H1 (cell line): ENCODE measurements at regions not wholly inside any gene's neighbourhood (a gene's known extent, or its start where the extent isn't known, plus 50 kb on each side); places are given as distances from the start of the nearest gene placed in this dataset.

Source experiments
- CTCF ChIA-PET: fragments of 300-600 bp; sonication (Branson Sonifier 250); formaldehyde crosslinking; loops from one replicate; lab custom pipeline; 2021; ENCODE audit not compliant: partially characterized antibody; lab: Charles Lee
- POLR2A ChIA-PET: fragments of 300-600 bp; sonication (Branson Sonifier 250); formaldehyde crosslinking; loops from one replicate; lab custom pipeline; 2021; ENCODE audit warnings: inconsistent platforms; ENCODE audit not compliant: partially characterized antibody; lab: Charles Lee
- DNase-seq, 2 experiments: peaks; one replicate each; pipeline versions ENCODE4 v3.0.0 to v3.0.0-alpha.2; 2010 to 2022; ENCODE audit warnings: low spot score in 2 of 2, low read depth in 1 of 2, mixed read lengths in 1 of 2
- FAIRE-seq: peaks from 2 replicates; lab custom pipeline; 2011; peaks lifted over from hg19 to GRCh38; lab: Jason Lieb, UNC
- H2AFZ ChIP-seq: 2 replicates; pipeline ENCODE4 v1.8.1; 2012; ENCODE audit warnings: low read length, inconsistent platforms
- H2AK5ac ChIP-seq: 2 replicates; pipeline ENCODE4 v1.6.1; 2013; ENCODE audit warnings: low read depth, low read length
- H2BK120ac ChIP-seq: replicated peaks from 2 replicates; pipeline ENCODE3; 2013; ENCODE audit warnings: low read depth, low read length, inconsistent platforms
- H2BK12ac ChIP-seq: 2 replicates; pipeline ENCODE4 v1.6.1; 2013; ENCODE audit warnings: low read depth, low read length
- H2BK15ac ChIP-seq: 2 replicates; pipeline ENCODE4 v1.6.1; 2013; ENCODE audit warnings: low read length
- H2BK20ac ChIP-seq: 2 replicates; pipeline ENCODE4 v1.6.1; 2013; ENCODE audit warnings: low read length
- H2BK5ac ChIP-seq: 2 replicates; pipeline ENCODE4 v1.6.1; 2013; ENCODE audit warnings: low read depth, low read length
- H3K14ac ChIP-seq: 2 replicates; pipeline ENCODE4 v1.6.1; 2013; ENCODE audit warnings: inconsistent platforms; ENCODE audit not compliant: insufficient read length
- H3K18ac ChIP-seq: 2 replicates; pipeline ENCODE4 v1.6.1; 2013; ENCODE audit warnings: low read length; ENCODE audit errors: extremely low read depth
- H3K23ac ChIP-seq: 2 replicates; pipeline ENCODE4 v1.6.1; 2013; ENCODE audit warnings: inconsistent platforms; ENCODE audit not compliant: insufficient read length
- H3K23me2 ChIP-seq: 2 replicates; pipeline ENCODE4 v1.6.1; 2013; ENCODE audit warnings: low read depth, low read length
- H3K27ac ChIP-seq: 2 replicates; pipeline ENCODE4 v1.6.1; 2011; ENCODE audit warnings: low read depth, low read length, inconsistent platforms
- H3K27me3 ChIP-seq, 4 experiments: replicated peaks in 1 of 4; 1 replicate in 1 of 4; 2 replicates in 3 of 4; pipeline versions ENCODE4 v1.6.1 to v1.8.1; 2011 to 2013; ENCODE audit warnings: low read length in 3 of 4, mild to moderate bottlenecking in 3 of 4, inconsistent platforms in 2 of 4, mixed read lengths in 2 of 4, moderate library complexity in 1 of 4; ENCODE audit not compliant: control insufficient read depth in 3 of 4, insufficient read depth in 3 of 4; ENCODE audit errors: extremely low read depth in 1 of 4
- H3K36me3 ChIP-seq, 4 experiments: 2 replicates each; pipeline versions ENCODE4 v1.6.1 to v1.8.1; 2011 to 2013; ENCODE audit warnings: mild to moderate bottlenecking in 4 of 4, low read length in 3 of 4, moderate library complexity in 2 of 4, control low read depth in 1 of 4, inconsistent platforms in 1 of 4; ENCODE audit not compliant: insufficient read depth in 4 of 4, control insufficient read depth in 2 of 4
- H3K4ac ChIP-seq: replicated peaks from 2 replicates; pipeline ENCODE3; 2013; ENCODE audit warnings: low read length, low read depth, mixed read lengths, inconsistent platforms; ENCODE audit not compliant: insufficient read length
- H3K4me1 ChIP-seq, 4 experiments: replicated peaks in 1 of 4; 1 replicate in 1 of 4; 2 replicates in 3 of 4; pipeline versions ENCODE4 v1.6.1 to v1.8.1; 2011 to 2013; ENCODE audit warnings: low read length in 3 of 4, inconsistent platforms in 2 of 4, mixed read lengths in 1 of 4; ENCODE audit not compliant: insufficient read depth in 4 of 4, control insufficient read depth in 3 of 4
- H3K4me2 ChIP-seq, 2 experiments: 2 replicates each; pipeline versions ENCODE4 v1.6.1 to v1.8.1; 2011 to 2013; ENCODE audit warnings: low read depth in 2 of 2, low read length in 2 of 2, control low read depth in 1 of 2, inconsistent platforms in 1 of 2, mild to moderate bottlenecking in 1 of 2; ENCODE audit not compliant: insufficient read depth in 1 of 2
- H3K4me3 ChIP-seq, 4 experiments: fragments of 200-600, 300-600 bp in 1 of 4; sonication (generic), shearing (Covaris generic), sonication (Bioruptor Twin) in 1 of 4; 2 replicates each; pipeline versions ENCODE4 v1.5.1 to v1.8.1; 2011 to 2016; ENCODE audit warnings: low read length in 4 of 4, low read depth in 3 of 4, control low read depth in 2 of 4, inconsistent platforms in 2 of 4, mild to moderate bottlenecking in 2 of 4, mixed read lengths in 1 of 4, moderate library complexity in 1 of 4; ENCODE audit not compliant: insufficient read depth in 2 of 4; ENCODE audit errors: extremely low read depth in 1 of 4
- H3K56ac ChIP-seq: replicated peaks from 2 replicates; pipeline ENCODE3; 2013; ENCODE audit warnings: low read depth, mild to moderate bottlenecking, mixed read lengths, low read length, inconsistent platforms; ENCODE audit not compliant: insufficient read length
- H3K79me1 ChIP-seq: 2 replicates; pipeline ENCODE4 v1.6.1; 2013; ENCODE audit warnings: low read depth, low read length, control low read depth
- H3K79me2 ChIP-seq, 2 experiments: 2 replicates each; pipeline versions ENCODE4 v1.6.1 to v1.8.1; 2012 to 2013; ENCODE audit warnings: low read length in 2 of 2, mild to moderate bottlenecking in 2 of 2, inconsistent platforms in 1 of 2; ENCODE audit not compliant: insufficient read depth in 2 of 2, control insufficient read depth in 1 of 2
- H3K9ac ChIP-seq, 4 experiments: replicated peaks in 1 of 4; 1 replicate in 1 of 4; 2 replicates in 3 of 4; pipeline versions ENCODE4 v1.6.1 to v1.8.1; 2011 to 2013; ENCODE audit warnings: low read depth in 3 of 4, low read length in 3 of 4, control low read depth in 2 of 4, mild to moderate bottlenecking in 2 of 4, moderate library complexity in 2 of 4, inconsistent platforms in 1 of 4; ENCODE audit errors: extremely low read depth in 1 of 4
- H3K9me3 ChIP-seq, 2 experiments: 2 replicates each; pipeline versions ENCODE4 v1.6.1 to v1.8.1; 2012 to 2013; ENCODE audit warnings: mild to moderate bottlenecking in 2 of 2, moderate library complexity in 2 of 2, control low read depth in 1 of 2, inconsistent platforms in 1 of 2, low read depth in 1 of 2, low read length in 1 of 2, mixed read lengths in 1 of 2; ENCODE audit not compliant: insufficient read depth in 2 of 2
- H4K20me1 ChIP-seq, 2 experiments: replicated peaks in 1 of 2; 2 replicates each; pipeline versions ENCODE3 to v1.8.1; 2011 to 2013; ENCODE audit warnings: inconsistent platforms in 2 of 2, low read length in 2 of 2, mild to moderate bottlenecking in 1 of 2; ENCODE audit not compliant: insufficient read depth in 2 of 2, control insufficient read depth in 1 of 2
- H4K5ac ChIP-seq: 2 replicates; pipeline ENCODE4 v1.6.1; 2013; ENCODE audit warnings: low read length, low read depth, mixed read lengths, inconsistent platforms; ENCODE audit not compliant: insufficient read length
- H4K8ac ChIP-seq: 2 replicates; pipeline ENCODE4 v1.8.0; 2013; ENCODE audit warnings: mild to moderate bottlenecking, moderate library complexity, low read length, inconsistent platforms; ENCODE audit not compliant: insufficient read depth; ENCODE audit errors: extremely low read depth
- H4K91ac ChIP-seq: replicated peaks from 2 replicates; pipeline ENCODE3; 2013; ENCODE audit warnings: low read length, mixed read lengths, inconsistent platforms; ENCODE audit not compliant: insufficient read length
- GABPA ChIP-seq: IDR thresholded peaks from 2 replicates; pipeline ENCODE4 v1.6.1; 2011; ENCODE audit warnings: mild to moderate bottlenecking, low read length, moderate library complexity, borderline replicate concordance; ENCODE audit not compliant: insufficient read depth
- NANOG ChIP-seq: IDR thresholded peaks from 2 replicates; pipeline ENCODE4 v1.6.1; 2011; ENCODE audit warnings: low read length, low read depth, mild to moderate bottlenecking, inconsistent platforms; ENCODE audit not compliant: insufficient read depth, poor library complexity, severe bottlenecking
- WGBS, 2 experiments: shearing (Covaris generic) in 1 of 2; methylation state at CpG; one replicate each; pipeline versions ENCODE4 v1.1.6 to v1.1.7; 2013 to 2015; ENCODE audit warnings: low lambda C conversion rate in 2 of 2, mixed read lengths in 2 of 2, inconsistent platforms in 1 of 2, low coverage in 1 of 2, missing lambda C conversion rate in 1 of 2; ENCODE audit not compliant: insufficient replicate concordance in 2 of 2, insufficient coverage in 1 of 2, insufficient read length in 1 of 2; ENCODE audit errors: extremely low coverage in 1 of 2, missing lambda C conversion rate in 1 of 2; 5-methylcytosine and 5-hydroxymethylcytosine counted together

DNA sequence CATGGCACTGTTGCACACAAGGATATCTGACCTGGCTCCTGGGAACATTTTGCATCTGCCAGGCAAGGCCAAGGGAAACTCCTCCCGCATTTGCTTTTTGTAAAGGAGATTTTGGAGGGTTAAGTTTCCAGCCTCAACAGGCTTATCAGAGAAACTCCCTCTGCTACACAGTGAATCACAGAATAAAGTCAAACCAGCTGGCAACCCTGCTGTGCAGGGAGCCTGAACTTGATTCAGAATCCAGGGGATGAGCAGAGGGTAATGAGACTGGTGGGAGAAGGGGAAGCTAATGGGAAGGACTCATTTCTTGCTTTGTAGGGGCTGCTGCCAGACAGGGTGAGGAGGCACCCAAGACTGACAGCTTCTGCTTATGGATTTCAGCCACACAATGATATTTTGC lies 185.3 kb upstream of the ISX start:
- 62% methylated on average over 1 of the region's 1 CpG; no CpG with 5 or more reads in 1 of the 2 experiments for WGBS, 2 experiments
- Histone ChIP-seq H3K14ac (no peak overlapping the region), H3K4me1 (no peaks in the 10 kb centered on the region), H2BK15ac (no peak overlapping the region), H4K8ac (no peak overlapping the region), H3K79me1 (no peaks in the 10 kb centered on the region), H4K5ac (no peak overlapping the region), H2BK20ac (no peak overlapping the region), H3K36me3 (no peaks in the 10 kb centered on the region), H4K20me1 (no peaks in the 10 kb centered on the region), H3K79me2 (no peaks in the 10 kb centered on the region), H2BK12ac (no peak overlapping the region), H3K56ac (no peak overlapping the region), H2AK5ac (no peak overlapping the region), H2AFZ (no peak overlapping the region), H3K4ac (no peak overlapping the region), H3K4me3 (no peak overlapping the region), H3K23me2 (no peaks in the 10 kb centered on the region; the same call in 1 of the 2 replicates), H3K27me3 (0 out of 7 replicates have a peak, but pooled peaks cover 0 to 2% (median 0%) of the 10 kb centered on the region in 4 experiments), H3K4me2 (no peak overlapping the region), H3K9ac (no peak overlapping the region), H3K23ac (no peak overlapping the region), H2BK120ac (no peak overlapping the region), H3K27ac (no peak overlapping the region), H2BK5ac (no peak overlapping the region), H3K18ac (no peak overlapping the region), H4K91ac (no peak overlapping the region), H3K9me3 (no peaks in the 10 kb centered on the region)
- ChIA-PET POLR2A (no interaction called here), CTCF (interaction anchor here (0.5 to 1.6 kb wide), 2 partner anchors 41 to 48 kb away, joined by 3 read pairs; no protein-coding TSS in a partner anchor)
- no peak for TF ChIP-seq NANOG
- no peak for TF ChIP-seq GABPA
- no peak for FAIRE-seq
- DNase-seq, result no peak
